OCI-LY1 (cell line): ENCODE measurements at regions not wholly inside any gene's neighbourhood (a gene's known extent, or its start where the extent isn't known, plus 50 kb on each side); places are given as distances from the start of the nearest gene placed in this dataset.

Experiments
- EZH2 ChIP-seq: fragments of 200-600 bp; sonication (generic), shearing (Covaris generic); IDR thresholded peaks from 2 replicates; pipeline ENCODE4 v1.8.0; 2017; ENCODE audit warnings: borderline replicate concordance, mixed run types, mild to moderate bottlenecking, antibody characterized with exemption, low read length, moderate library complexity, mixed read lengths
- TF ChIP-seq, protein P1 (sequence below): fragments of 200-600 bp; sonication (generic), shearing (Covaris generic); IDR thresholded peaks from 2 replicates; pipeline ENCODE4 v1.5.1; 2017; ENCODE audit warnings: mild to moderate bottlenecking, antibody characterized with exemption, low read length, moderate library complexity, mixed read lengths

DNA sequence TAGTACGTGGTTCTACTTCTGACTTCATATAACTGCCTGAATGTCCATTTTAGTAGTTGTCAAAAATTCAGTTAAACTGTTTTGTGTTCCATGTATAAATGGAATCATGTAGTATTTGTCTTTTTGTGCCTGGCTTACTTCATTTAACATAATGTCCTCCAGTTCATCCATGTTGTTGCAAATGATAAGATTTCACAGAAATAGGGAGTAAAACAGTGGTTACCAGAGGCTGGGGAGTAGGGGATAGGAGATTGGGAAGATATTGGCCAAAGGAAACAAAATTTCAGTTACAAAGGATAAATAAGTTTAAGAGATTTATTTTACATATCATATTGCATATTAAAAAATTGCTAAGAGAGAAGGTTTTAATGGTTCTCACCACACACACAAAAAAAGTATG is 425.0 kb upstream of the MEF2C start:
- TF ChIP-seq, protein P1, sequence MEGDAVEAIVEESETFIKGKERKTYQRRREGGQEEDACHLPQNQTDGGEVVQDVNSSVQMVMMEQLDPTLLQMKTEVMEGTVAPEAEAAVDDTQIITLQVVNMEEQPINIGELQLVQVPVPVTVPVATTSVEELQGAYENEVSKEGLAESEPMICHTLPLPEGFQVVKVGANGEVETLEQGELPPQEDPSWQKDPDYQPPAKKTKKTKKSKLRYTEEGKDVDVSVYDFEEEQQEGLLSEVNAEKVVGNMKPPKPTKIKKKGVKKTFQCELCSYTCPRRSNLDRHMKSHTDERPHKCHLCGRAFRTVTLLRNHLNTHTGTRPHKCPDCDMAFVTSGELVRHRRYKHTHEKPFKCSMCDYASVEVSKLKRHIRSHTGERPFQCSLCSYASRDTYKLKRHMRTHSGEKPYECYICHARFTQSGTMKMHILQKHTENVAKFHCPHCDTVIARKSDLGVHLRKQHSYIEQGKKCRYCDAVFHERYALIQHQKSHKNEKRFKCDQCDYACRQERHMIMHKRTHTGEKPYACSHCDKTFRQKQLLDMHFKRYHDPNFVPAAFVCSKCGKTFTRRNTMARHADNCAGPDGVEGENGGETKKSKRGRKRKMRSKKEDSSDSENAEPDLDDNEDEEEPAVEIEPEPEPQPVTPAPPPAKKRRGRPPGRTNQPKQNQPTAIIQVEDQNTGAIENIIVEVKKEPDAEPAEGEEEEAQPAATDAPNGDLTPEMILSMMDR, result no peak
- no peak for TF ChIP-seq EZH2
